ENCODE measurements at regions not wholly inside any gene's neighbourhood (a gene's known extent, or its start where the extent isn't known, plus 50 kb on each side); places are given as distances from the start of the nearest gene placed in this dataset.

- TF ChIP-seq CTCF (IDR thresholded peaks at IDR 0.05; ENCODE audit: low read length) (no peak), EZH2 (IDR thresholded peaks at IDR 0.05; ENCODE audit: borderline replicate concordance, low read length) (no peak)
Observed at GRCh38 chr13:72149701-72150100, 282.7 kb upstream of the DACH1 start.

Measured in OCI-LY1 (cell line).